ENCODE measurements at regions not wholly inside any gene's neighbourhood (a gene's known extent, or its start where the extent isn't known, plus 50 kb on each side); places are given as distances from the start of the nearest gene placed in this dataset.

- TF ChIP-seq, protein P1, sequence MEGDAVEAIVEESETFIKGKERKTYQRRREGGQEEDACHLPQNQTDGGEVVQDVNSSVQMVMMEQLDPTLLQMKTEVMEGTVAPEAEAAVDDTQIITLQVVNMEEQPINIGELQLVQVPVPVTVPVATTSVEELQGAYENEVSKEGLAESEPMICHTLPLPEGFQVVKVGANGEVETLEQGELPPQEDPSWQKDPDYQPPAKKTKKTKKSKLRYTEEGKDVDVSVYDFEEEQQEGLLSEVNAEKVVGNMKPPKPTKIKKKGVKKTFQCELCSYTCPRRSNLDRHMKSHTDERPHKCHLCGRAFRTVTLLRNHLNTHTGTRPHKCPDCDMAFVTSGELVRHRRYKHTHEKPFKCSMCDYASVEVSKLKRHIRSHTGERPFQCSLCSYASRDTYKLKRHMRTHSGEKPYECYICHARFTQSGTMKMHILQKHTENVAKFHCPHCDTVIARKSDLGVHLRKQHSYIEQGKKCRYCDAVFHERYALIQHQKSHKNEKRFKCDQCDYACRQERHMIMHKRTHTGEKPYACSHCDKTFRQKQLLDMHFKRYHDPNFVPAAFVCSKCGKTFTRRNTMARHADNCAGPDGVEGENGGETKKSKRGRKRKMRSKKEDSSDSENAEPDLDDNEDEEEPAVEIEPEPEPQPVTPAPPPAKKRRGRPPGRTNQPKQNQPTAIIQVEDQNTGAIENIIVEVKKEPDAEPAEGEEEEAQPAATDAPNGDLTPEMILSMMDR (IDR thresholded peaks at IDR 0.05; ENCODE audit: insufficient read depth, low read length): no peak
- no peak for TF ChIP-seq POLR2AphosphoS5 (IDR thresholded peaks at IDR 0.05; ENCODE audit: low read depth)
- TF ChIP-seq GABPA (IDR thresholded peaks at IDR 0.05; ENCODE audit: low read depth): no peak
- TF ChIP-seq, protein P2, sequence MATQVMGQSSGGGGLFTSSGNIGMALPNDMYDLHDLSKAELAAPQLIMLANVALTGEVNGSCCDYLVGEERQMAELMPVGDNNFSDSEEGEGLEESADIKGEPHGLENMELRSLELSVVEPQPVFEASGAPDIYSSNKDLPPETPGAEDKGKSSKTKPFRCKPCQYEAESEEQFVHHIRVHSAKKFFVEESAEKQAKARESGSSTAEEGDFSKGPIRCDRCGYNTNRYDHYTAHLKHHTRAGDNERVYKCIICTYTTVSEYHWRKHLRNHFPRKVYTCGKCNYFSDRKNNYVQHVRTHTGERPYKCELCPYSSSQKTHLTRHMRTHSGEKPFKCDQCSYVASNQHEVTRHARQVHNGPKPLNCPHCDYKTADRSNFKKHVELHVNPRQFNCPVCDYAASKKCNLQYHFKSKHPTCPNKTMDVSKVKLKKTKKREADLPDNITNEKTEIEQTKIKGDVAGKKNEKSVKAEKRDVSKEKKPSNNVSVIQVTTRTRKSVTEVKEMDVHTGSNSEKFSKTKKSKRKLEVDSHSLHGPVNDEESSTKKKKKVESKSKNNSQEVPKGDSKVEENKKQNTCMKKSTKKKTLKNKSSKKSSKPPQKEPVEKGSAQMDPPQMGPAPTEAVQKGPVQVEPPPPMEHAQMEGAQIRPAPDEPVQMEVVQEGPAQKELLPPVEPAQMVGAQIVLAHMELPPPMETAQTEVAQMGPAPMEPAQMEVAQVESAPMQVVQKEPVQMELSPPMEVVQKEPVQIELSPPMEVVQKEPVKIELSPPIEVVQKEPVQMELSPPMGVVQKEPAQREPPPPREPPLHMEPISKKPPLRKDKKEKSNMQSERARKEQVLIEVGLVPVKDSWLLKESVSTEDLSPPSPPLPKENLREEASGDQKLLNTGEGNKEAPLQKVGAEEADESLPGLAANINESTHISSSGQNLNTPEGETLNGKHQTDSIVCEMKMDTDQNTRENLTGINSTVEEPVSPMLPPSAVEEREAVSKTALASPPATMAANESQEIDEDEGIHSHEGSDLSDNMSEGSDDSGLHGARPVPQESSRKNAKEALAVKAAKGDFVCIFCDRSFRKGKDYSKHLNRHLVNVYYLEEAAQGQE (IDR thresholded peaks at IDR 0.05; ENCODE audit: insufficient replicate concordance, low read depth): no peak
- TF ChIP-seq SPI1 (IDR thresholded peaks at IDR 0.05; ENCODE audit: borderline replicate concordance, low read depth): no peak
These were observed 1452.6 kb upstream of the ACVR2A start for GRCh38 chr2:146392186-146392585.

Data from HL-60 (cell line).